ENCODE measurements at regions not wholly inside any gene's neighbourhood (a gene's known extent, or its start where the extent isn't known, plus 50 kb on each side); places are given as distances from the start of the nearest gene placed in this dataset.
A peak's percentile ranks its signal among the peaks of the same experiment; 100 is the strongest.

- H3K4me3 ChIP-seq (ENCODE audit: low read length in 3 of 3) = no peak overlapping the region
- no peaks in the 10 kb centered on the region for H3K27me3 ChIP-seq (ENCODE audit: control insufficient read depth in 3 of 3, insufficient read depth in 3 of 3, low read length in 3 of 3)
- no peaks in the 10 kb centered on the region for H3K36me3 ChIP-seq (ENCODE audit: control insufficient read depth in 3 of 3, insufficient read depth in 3 of 3, low read length in 3 of 3)
- H3K9me3 ChIP-seq (ENCODE audit: control insufficient read depth in 3 of 3, low read length in 3 of 3) = no peaks in the 10 kb centered on the region
- no peaks in the 10 kb centered on the region for H3K4me1 ChIP-seq (ENCODE audit: control insufficient read depth in 3 of 3, insufficient read depth in 3 of 3, low read length in 3 of 3)
- H3K9ac ChIP-seq (ENCODE audit: low read depth in 1 of 3, low read length in 3 of 3) = no peak overlapping the region
- H3K27ac ChIP-seq (ENCODE audit: low read depth, low read length) = no peak overlapping the region
These were observed 276.3 kb upstream of the PARD3B start for GRCh38 chr2:204268971-204269370.

- no peaks in the 10 kb centered on the region for H3K4me1 ChIP-seq (ENCODE audit: control insufficient read depth in 3 of 3, insufficient read depth in 3 of 3, low read length in 3 of 3)
- no peak overlapping the region for H3K4me3 ChIP-seq (ENCODE audit: low read length in 3 of 3)
- no peaks in the 10 kb centered on the region for H3K9me3 ChIP-seq (ENCODE audit: control insufficient read depth in 3 of 3, low read length in 3 of 3)
- no peak overlapping the region for H3K9ac ChIP-seq (ENCODE audit: low read depth in 1 of 3, low read length in 3 of 3)
- no peaks in the 10 kb centered on the region for H3K36me3 ChIP-seq (ENCODE audit: control insufficient read depth in 3 of 3, insufficient read depth in 3 of 3, low read length in 3 of 3)
- no peaks in the 10 kb centered on the region for H3K27me3 ChIP-seq (ENCODE audit: control insufficient read depth in 3 of 3, insufficient read depth in 3 of 3, low read length in 3 of 3)
- no peak overlapping the region for H3K27ac ChIP-seq (ENCODE audit: low read depth, low read length)
These were observed 273.2 kb upstream of the PARD3B start for GRCh38 chr2:204272089-204272488.

GRCh38 chr2:204272610-204273287 lies 272.5 kb upstream of the PARD3B start:
- H3K27me3 ChIP-seq (ENCODE audit: control insufficient read depth in 3 of 3, insufficient read depth in 3 of 3, low read length in 3 of 3) = no peaks in the 10 kb centered on the region
- peak overlapping the region; percentile 19 for H3K27ac ChIP-seq (ENCODE audit: low read depth, low read length)
- no peaks in the 10 kb centered on the region for H3K36me3 ChIP-seq (ENCODE audit: control insufficient read depth in 3 of 3, insufficient read depth in 3 of 3, low read length in 3 of 3)
- peak overlapping the region in 1 of 3 donors; percentile 5 for H3K4me3 ChIP-seq (ENCODE audit: low read length in 3 of 3)
- no peak overlapping the region for H3K9ac ChIP-seq (ENCODE audit: low read depth in 1 of 3, low read length in 3 of 3)
- no peaks in the 10 kb centered on the region for H3K4me1 ChIP-seq (ENCODE audit: control insufficient read depth in 3 of 3, insufficient read depth in 3 of 3, low read length in 3 of 3)
- no peaks in the 10 kb centered on the region for H3K9me3 ChIP-seq (ENCODE audit: control insufficient read depth in 3 of 3, low read length in 3 of 3)

- Histone ChIP-seq H3K4me3 (ENCODE audit: low read length in 3 of 3) (no peak overlapping the region), H3K9me3 (ENCODE audit: control insufficient read depth in 3 of 3, low read length in 3 of 3) (no peaks in the 10 kb centered on the region), H3K9ac (ENCODE audit: low read depth in 1 of 3, low read length in 3 of 3) (no peak overlapping the region), H3K27me3 (ENCODE audit: control insufficient read depth in 3 of 3, insufficient read depth in 3 of 3, low read length in 3 of 3) (no peaks in the 10 kb centered on the region), H3K27ac (ENCODE audit: low read depth, low read length) (no peak overlapping the region), H3K36me3 (ENCODE audit: control insufficient read depth in 3 of 3, insufficient read depth in 3 of 3, low read length in 3 of 3) (no peaks in the 10 kb centered on the region), H3K4me1 (ENCODE audit: control insufficient read depth in 3 of 3, insufficient read depth in 3 of 3, low read length in 3 of 3) (no peaks in the 10 kb centered on the region)
These were observed 270.8 kb upstream of the PARD3B start for GRCh38 chr2:204274429-204274828.

GRCh38 chr2:204274991-204275390 lies 270.3 kb upstream of the PARD3B start:
- Histone ChIP-seq H3K4me3 (ENCODE audit: low read length in 3 of 3) (no peak overlapping the region), H3K4me1 (ENCODE audit: control insufficient read depth in 3 of 3, insufficient read depth in 3 of 3, low read length in 3 of 3) (no peaks in the 10 kb centered on the region), H3K36me3 (ENCODE audit: control insufficient read depth in 3 of 3, insufficient read depth in 3 of 3, low read length in 3 of 3) (no peaks in the 10 kb centered on the region), H3K27ac (ENCODE audit: low read depth, low read length) (no peak overlapping the region), H3K9ac (ENCODE audit: low read depth in 1 of 3, low read length in 3 of 3) (no peak overlapping the region), H3K9me3 (ENCODE audit: control insufficient read depth in 3 of 3, low read length in 3 of 3) (no peaks in the 10 kb centered on the region), H3K27me3 (ENCODE audit: control insufficient read depth in 3 of 3, insufficient read depth in 3 of 3, low read length in 3 of 3) (no peaks in the 10 kb centered on the region)

- Histone ChIP-seq H3K9me3 (ENCODE audit: control insufficient read depth in 3 of 3, low read length in 3 of 3) (no peaks in the 10 kb centered on the region), H3K4me3 (ENCODE audit: low read length in 3 of 3) (no peak overlapping the region), H3K27ac (ENCODE audit: low read depth, low read length) (no peak overlapping the region), H3K36me3 (ENCODE audit: control insufficient read depth in 3 of 3, insufficient read depth in 3 of 3, low read length in 3 of 3) (no peaks in the 10 kb centered on the region), H3K4me1 (ENCODE audit: control insufficient read depth in 3 of 3, insufficient read depth in 3 of 3, low read length in 3 of 3) (no peaks in the 10 kb centered on the region), H3K9ac (ENCODE audit: low read depth in 1 of 3, low read length in 3 of 3) (no peak overlapping the region), H3K27me3 (ENCODE audit: control insufficient read depth in 3 of 3, insufficient read depth in 3 of 3, low read length in 3 of 3) (no peaks in the 10 kb centered on the region)
These were observed 268.0 kb upstream of the PARD3B start for GRCh38 chr2:204277226-204277625.

- H3K4me3 ChIP-seq (ENCODE audit: low read length in 3 of 3) = no peak overlapping the region
- H3K9ac ChIP-seq (ENCODE audit: low read depth in 1 of 3, low read length in 3 of 3) = no peak overlapping the region
- H3K9me3 ChIP-seq (ENCODE audit: control insufficient read depth in 3 of 3, low read length in 3 of 3) = no peaks in the 10 kb centered on the region
- no peaks in the 10 kb centered on the region for H3K27me3 ChIP-seq (ENCODE audit: control insufficient read depth in 3 of 3, insufficient read depth in 3 of 3, low read length in 3 of 3)
- H3K4me1 ChIP-seq (ENCODE audit: control insufficient read depth in 3 of 3, insufficient read depth in 3 of 3, low read length in 3 of 3) = no peaks in the 10 kb centered on the region
- H3K36me3 ChIP-seq (ENCODE audit: control insufficient read depth in 3 of 3, insufficient read depth in 3 of 3, low read length in 3 of 3) = no peaks in the 10 kb centered on the region
- no peak overlapping the region for H3K27ac ChIP-seq (ENCODE audit: low read depth, low read length)
These were observed 266.8 kb upstream of the PARD3B start for GRCh38 chr2:204278454-204278853.

- Histone ChIP-seq H3K4me1 (ENCODE audit: control insufficient read depth in 3 of 3, insufficient read depth in 3 of 3, low read length in 3 of 3) (no peaks in the 10 kb centered on the region), H3K27ac (ENCODE audit: low read depth, low read length) (no peak overlapping the region), H3K27me3 (ENCODE audit: control insufficient read depth in 3 of 3, insufficient read depth in 3 of 3, low read length in 3 of 3) (no peaks in the 10 kb centered on the region), H3K36me3 (ENCODE audit: control insufficient read depth in 3 of 3, insufficient read depth in 3 of 3, low read length in 3 of 3) (no peaks in the 10 kb centered on the region), H3K9ac (ENCODE audit: low read depth in 1 of 3, low read length in 3 of 3) (no peak overlapping the region), H3K4me3 (ENCODE audit: low read length in 3 of 3) (no peak overlapping the region), H3K9me3 (ENCODE audit: control insufficient read depth in 3 of 3, low read length in 3 of 3) (no peaks in the 10 kb centered on the region)
These were observed 265.5 kb upstream of the PARD3B start for GRCh38 chr2:204279819-204280218.

GRCh38 chr2:204280262-204280668 lies 265.0 kb upstream of the PARD3B start:
- no peak overlapping the region for H3K27ac ChIP-seq (ENCODE audit: low read depth, low read length)
- H3K4me1 ChIP-seq (ENCODE audit: control insufficient read depth in 3 of 3, insufficient read depth in 3 of 3, low read length in 3 of 3) = no peaks in the 10 kb centered on the region
- no peaks in the 10 kb centered on the region for H3K9me3 ChIP-seq (ENCODE audit: control insufficient read depth in 3 of 3, low read length in 3 of 3)
- H3K36me3 ChIP-seq (ENCODE audit: control insufficient read depth in 3 of 3, insufficient read depth in 3 of 3, low read length in 3 of 3) = no peaks in the 10 kb centered on the region
- H3K4me3 ChIP-seq (ENCODE audit: low read length in 3 of 3) = no peak overlapping the region
- H3K27me3 ChIP-seq (ENCODE audit: control insufficient read depth in 3 of 3, insufficient read depth in 3 of 3, low read length in 3 of 3) = no peaks in the 10 kb centered on the region
- no peak overlapping the region for H3K9ac ChIP-seq (ENCODE audit: low read depth in 1 of 3, low read length in 3 of 3)

GRCh38 chr2:204282081-204282480 lies 263.2 kb upstream of the PARD3B start:
- Histone ChIP-seq H3K36me3 (ENCODE audit: control insufficient read depth in 3 of 3, insufficient read depth in 3 of 3, low read length in 3 of 3) (no peaks in the 10 kb centered on the region), H3K4me1 (ENCODE audit: control insufficient read depth in 3 of 3, insufficient read depth in 3 of 3, low read length in 3 of 3) (no peaks in the 10 kb centered on the region), H3K27ac (ENCODE audit: low read depth, low read length) (no peak overlapping the region), H3K27me3 (ENCODE audit: control insufficient read depth in 3 of 3, insufficient read depth in 3 of 3, low read length in 3 of 3) (no peaks in the 10 kb centered on the region), H3K9me3 (ENCODE audit: control insufficient read depth in 3 of 3, low read length in 3 of 3) (no peaks in the 10 kb centered on the region), H3K9ac (ENCODE audit: low read depth in 1 of 3, low read length in 3 of 3) (no peak overlapping the region), H3K4me3 (ENCODE audit: low read length in 3 of 3) (no peak overlapping the region)

Data from skeletal muscle tissue (tissue), 3 donors.